Brain pericyte (primary cell): ENCODE measurements at regions not wholly inside any gene's neighbourhood (a gene's known extent, or its start where the extent isn't known, plus 50 kb on each side); places are given as distances from the start of the nearest gene placed in this dataset.

ENCODE experiments used
- DNase-seq: peaks from one replicate; pipeline ENCODE4 v3.0.0-alpha.2; 2012; ENCODE audit warnings: low read depth, low spot score

- no peak for DNase-seq
Observed at GRCh38 chr7:68280931-68281330, 1284.3 kb downstream of the TYW1 start.

- no peak for DNase-seq
Observed at GRCh38 chr7:68288144-68288593, 1291.5 kb downstream of the TYW1 start.

- no peak for DNase-seq
Observed at GRCh38 chr7:68291710-68292109, 1295.1 kb downstream of the TYW1 start.

DNA sequence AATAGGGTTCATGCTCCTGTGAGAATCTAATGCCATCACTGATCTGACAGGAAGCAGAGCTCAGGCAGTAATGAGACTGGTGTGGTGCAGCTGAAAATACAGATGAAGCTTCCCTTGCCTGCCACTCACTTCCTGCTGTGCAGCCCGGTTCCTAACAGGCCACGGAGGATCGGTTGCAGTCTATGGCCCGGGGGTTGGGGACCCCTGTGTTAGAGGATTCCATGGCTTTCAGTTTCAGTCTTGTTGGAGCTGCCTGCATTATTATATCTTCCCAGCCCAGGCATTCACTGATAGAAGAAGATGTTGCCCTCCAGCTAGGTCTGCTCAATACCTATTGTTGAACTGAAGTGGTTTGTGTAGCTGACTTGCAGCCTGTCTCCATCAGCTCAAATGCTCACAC is 1298.8 kb downstream of the TYW1 start:
- no peak for DNase-seq

- DNase-seq = no peak
Observed at GRCh38 chr7:68304536-68304935, 1293.7 kb upstream of the AUTS2 start.

DNA sequence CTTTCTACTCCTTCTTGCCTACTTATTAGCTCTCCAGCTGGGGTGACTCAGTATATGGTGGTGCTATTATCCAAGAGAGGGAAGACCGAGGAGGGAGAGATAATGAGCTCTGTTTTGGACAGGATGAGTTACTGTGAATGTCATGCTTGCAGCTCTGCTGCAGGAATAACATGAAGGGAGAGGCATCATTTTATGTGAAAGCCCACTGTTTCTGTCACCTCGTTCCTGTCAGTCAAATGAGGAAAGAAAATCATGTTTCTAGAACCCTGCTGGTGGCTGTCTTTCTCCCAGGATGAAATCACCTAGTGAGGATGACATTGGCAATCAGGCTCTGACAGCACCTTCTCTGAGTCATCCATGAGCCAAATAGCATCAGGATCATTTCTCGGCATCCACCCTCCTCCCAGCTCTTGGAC is 1291.6 kb upstream of the AUTS2 start:
- DNase-seq = no peak

- DNase-seq = no peak
Observed at GRCh38 chr7:68309271-68309670, 1289.0 kb upstream of the AUTS2 start.

DNA sequence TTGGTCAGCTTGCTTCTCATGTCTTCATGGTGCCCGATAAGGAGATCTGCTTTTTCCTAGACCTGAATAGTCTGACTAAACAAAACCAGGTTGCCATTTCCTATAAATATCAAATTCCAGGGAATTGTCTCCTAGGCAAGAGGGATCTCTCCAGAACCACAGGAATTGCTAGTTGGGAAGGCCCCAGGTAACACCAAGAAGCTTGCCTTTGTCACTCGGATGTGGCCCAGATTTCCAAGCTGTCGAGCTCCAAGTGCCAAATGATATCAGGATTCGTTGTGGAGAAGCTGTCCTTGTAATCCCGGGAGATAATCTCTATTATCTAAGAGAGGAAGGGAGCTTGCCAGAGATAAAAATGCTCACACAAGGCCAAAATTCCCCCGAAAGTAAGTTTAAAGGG is 1288.5 kb upstream of the AUTS2 start:
- no peak for DNase-seq

DNA sequence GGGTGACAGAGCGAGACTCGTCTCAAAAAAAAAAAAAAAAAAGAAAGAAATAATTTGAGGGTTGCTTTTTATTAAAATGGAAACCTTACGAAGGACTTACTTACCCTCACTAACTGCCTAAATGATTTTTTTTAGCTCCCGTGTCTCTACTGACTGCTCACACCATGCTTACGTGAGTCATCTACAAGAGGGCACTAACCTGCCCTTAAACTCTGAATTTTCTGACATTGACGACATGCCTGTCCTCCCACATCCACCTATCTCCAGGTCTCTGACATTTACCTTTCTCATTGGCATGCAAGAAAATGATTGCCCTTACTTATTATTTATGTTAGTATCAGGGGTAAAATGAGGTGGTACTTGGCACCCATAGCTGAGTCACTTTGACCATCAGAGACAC is 1286.3 kb upstream of the AUTS2 start:
- DNase-seq = no peak

DNA sequence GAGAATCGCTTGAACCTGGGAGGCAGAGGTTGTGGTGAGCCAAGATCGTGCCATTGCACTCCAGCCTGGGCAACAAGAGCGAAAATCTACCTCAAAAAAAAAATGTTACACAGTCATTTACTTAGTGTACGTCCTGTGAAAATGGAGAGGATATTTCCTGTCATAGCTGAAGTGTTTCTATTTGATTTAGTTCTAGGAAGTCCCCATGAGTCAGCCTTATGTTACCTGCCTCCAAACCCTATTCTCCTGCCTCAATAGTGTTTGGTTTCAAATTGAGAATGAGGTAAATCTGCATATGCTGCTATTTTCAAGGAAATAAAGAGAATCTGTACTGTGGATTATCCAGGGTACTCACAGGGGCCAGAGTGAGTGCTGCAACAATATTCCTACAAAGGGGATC is 1284.5 kb upstream of the AUTS2 start:
- no peak for DNase-seq

- no peak for DNase-seq
Observed at GRCh38 chr7:68314208-68314607, 1284.1 kb upstream of the AUTS2 start.

- DNase-seq = no peak
Observed at GRCh38 chr7:68317476-68317875, 1280.8 kb upstream of the AUTS2 start.

GRCh38 chr7:68319061-68319460 is 1279.2 kb upstream of the AUTS2 start:
- no peak for DNase-seq

DNA sequence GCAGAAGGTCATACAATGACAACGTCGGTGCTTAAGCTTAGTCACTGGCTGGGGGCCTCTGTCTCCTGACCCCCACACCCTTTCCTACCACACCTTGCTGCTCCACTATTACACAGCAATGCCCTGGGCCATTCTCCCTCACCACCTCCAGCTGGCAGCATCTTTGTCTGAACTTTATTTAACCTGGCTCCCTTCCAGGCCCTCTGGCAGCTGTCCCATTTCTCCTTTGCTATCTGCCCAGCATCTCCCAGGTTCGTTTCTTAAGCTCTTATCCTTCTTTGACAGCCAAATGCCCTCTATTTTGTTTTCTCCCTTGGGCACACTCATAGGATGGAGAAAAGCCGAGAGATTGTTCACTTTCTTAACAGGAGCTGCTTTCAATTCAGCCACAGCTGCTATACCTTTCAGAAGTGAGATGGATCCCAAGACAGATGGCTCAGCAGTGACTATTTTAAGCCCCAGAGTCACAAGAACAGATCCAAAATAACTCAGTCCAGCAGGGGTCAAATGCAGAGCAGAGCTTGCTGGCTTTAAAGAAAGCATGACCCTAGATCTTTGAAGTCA is 1277.1 kb upstream of the AUTS2 start:
- DNase-seq = no peak

DNA sequence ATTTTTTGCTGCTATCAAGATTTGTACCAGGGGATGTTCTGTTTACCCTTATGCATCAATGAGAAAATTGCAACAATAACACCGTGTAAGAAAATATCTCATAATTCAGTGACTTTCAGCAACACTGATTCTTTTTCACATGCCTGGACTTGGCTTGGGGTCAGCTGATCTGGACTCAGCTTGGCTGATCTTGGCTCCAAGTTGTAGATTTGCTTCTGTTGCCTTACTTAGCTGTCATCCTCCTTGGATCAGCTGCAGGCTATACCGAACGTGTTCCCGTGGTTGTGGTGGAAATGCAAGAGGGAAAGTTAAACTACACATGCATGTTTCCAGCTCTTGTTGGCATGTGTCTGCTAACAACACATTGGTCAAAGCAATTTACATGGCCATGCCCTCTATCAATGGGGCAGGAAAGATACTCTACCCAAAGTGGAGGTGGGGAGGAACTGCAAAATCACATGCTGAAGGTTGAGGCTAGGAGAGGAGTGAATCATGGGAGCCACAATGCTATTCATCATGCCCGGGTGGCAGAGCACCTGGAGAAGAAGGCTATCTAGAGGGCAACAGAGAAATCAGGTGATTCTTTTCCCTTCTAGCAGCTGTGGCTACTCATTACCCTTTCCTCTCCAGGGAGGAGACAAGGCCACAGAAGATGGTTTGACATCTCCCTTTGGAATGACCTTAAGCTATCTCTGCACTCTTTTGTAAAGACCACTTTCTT is 1276.3 kb upstream of the AUTS2 start:
- DNase-seq = no peak

GRCh38 chr7:68324621-68325020 is 1273.7 kb upstream of the AUTS2 start:
- no peak for DNase-seq

DNA sequence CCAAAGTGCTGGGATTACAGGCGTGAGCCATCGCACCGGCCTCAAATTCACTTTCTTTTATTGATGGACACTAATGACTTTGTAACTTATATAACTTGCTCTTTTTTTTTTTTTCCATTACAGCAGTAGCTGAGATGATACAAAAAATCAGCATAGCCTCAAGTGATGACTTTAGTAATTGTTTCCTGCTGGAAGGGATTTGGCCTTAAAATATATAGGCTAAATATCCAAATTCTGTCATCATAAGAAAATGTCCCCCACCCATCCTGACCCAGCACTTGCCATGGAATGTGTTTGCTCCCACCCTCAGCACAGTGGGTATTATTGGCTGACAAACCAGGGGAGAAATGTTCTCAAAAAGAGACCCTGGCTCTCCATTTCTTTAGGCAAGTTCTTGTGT is 1264.1 kb upstream of the AUTS2 start:
- no peak for DNase-seq

- DNase-seq = no peak
Observed at GRCh38 chr7:68334636-68335272, 1263.5 kb upstream of the AUTS2 start.

GRCh38 chr7:68336594-68336993 is 1261.7 kb upstream of the AUTS2 start:
- DNase-seq = no peak

DNA sequence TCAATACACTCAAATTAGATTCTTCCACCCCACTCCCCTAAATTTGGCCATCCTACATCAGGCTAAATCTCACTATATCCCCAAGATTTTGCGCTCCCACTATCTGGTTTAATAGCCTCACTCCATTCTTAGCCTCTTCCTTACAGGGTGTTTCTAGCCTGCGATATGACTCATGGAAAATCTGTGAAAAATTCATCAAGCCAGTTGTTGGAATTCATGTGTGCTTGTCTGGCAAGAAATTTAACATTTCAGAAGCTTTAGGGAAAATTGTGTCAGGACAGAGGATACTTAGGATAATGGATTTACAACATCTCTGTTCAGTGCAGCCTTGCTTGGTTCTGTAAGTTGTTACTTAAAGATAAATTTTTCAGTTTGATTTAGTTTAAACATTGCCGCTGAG is 1249.9 kb upstream of the AUTS2 start:
- no peak for DNase-seq

DNA sequence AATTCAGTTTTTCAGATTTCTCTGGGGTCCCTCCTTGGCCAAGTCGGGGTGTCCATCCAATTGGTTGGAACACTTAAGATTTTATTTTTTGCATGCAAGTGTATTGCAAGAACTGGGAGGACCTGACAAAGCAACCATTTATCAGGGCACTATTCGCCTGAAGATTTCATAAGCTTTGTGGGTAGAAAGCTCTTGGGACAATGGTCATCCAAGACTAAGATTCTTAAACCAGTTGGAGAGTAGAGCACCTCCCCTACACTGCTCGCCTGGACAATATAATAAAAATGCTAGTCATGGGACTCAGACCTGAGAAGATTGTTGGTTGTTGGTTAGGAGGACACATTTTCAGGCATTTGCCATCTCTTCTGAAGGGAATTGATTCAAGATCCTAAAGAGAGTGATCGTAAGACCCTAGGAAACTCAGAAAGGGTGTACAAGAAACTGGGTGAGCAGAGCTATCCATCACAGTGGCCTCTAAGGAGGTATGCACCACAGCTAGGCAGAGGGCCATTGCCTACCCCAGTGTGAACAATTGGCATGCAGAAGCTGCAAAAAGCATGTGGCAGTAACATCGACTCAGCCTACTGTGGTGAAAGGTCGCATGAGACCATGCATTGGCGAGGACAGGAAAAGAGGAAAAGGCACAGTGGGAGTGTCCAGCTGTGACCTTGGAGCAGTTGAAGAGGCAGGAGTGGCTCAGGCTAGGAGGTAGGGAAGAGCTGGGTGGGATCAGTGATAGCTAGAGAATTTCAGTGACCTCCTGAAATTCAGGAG is 1235.3 kb upstream of the AUTS2 start:
- no peak for DNase-seq

- DNase-seq = no peak
Observed at GRCh38 chr7:68364886-68365625, 1233.2 kb upstream of the AUTS2 start.
